Tibial artery (tissue), 4 donors: ENCODE measurements at regions not wholly inside any gene's neighbourhood (a gene's known extent, or its start where the extent isn't known, plus 50 kb on each side); places are given as distances from the start of the nearest gene placed in this dataset.

ENCODE experiments used
- DNase-seq, 2 donors: peaks; one replicate each; pipeline ENCODE4 v3.0.0-alpha.2; 2019
- H3K27ac ChIP-seq, 2 donors: fragments of 200-600 bp; sonication (generic) in 1 of 2; 1 replicate in 1 of 2; 2 replicates in 1 of 2; pipeline ENCODE4 v1.5.1; 2018 to 2019; ENCODE audit warnings: mild to moderate bottlenecking in 1 of 2
- H3K27me3 ChIP-seq, 2 donors: fragments of 200-600 bp; sonication (generic) in 1 of 2; one replicate each; pipeline versions ENCODE4 v1.5.1 to v1.6.0; 2016 to 2019
- H3K36me3 ChIP-seq, 3 donors: fragments of 200-600 bp; sonication (generic) in 2 of 3; one replicate each; pipeline ENCODE4 v1.5.1; 2016 to 2019; ENCODE audit warnings: mild to moderate bottlenecking in 2 of 3
- H3K4me1 ChIP-seq, 4 donors: fragments of 200-600 bp; sonication (generic) in 2 of 4; 1 replicate in 3 of 4; 2 replicates in 1 of 4; pipeline ENCODE4 v1.5.1; 2016 to 2019
- H3K4me3 ChIP-seq, 2 donors: fragments of 200-600 bp; sonication (generic) in 1 of 2; 1 replicate in 1 of 2; 2 replicates in 1 of 2; pipeline ENCODE4 v1.5.1; 2018 to 2019; ENCODE audit warnings: mild to moderate bottlenecking in 2 of 2
- H3K9me3 ChIP-seq, 3 donors: fragments of 200-600 bp; sonication (generic) in 1 of 3; one replicate each; pipeline ENCODE4 v1.5.1; 2016 to 2019
- CTCF ChIP-seq, 2 experiments: fragments of 200-600 bp in 1 of 2; fragments of 450-650 bp in 1 of 2; IDR thresholded peaks; one replicate each; pipeline ENCODE4 v1.5.1; 2017 to 2019; ENCODE audit warnings: antibody characterized with exemption in 2 of 2, mild to moderate bottlenecking in 1 of 2, moderate library complexity in 1 of 2
- intact Hi-C: fragments of 100-400 bp; cut with DNase I; formaldehyde crosslinking; loops from one replicate; pipeline ENCODE4 v1.15.0; 2023; ENCODE audit warnings: low total_unique reads

- Histone ChIP-seq H3K9me3 (no peaks in the 10 kb centered on the region), H3K27me3 (no peaks in the 10 kb centered on the region), H3K27ac (no peak overlapping the region), H3K4me1 (no peaks in the 10 kb centered on the region), H3K4me3 (no peak overlapping the region), H3K36me3 (no peaks in the 10 kb centered on the region)
- intact Hi-C loops = no loop called here
- no peak for DNase-seq
- no peak for TF ChIP-seq CTCF (IDR thresholded peaks at IDR 0.05)
These were observed 72.3 kb downstream of the LINC00237 start for GRCh38 chr20:21033817-21034216.

GRCh38 chr20:21031666-21032065 lies 74.5 kb downstream of the LINC00237 start:
- Histone ChIP-seq H3K36me3 (no peaks in the 10 kb centered on the region), H3K4me3 (no peak overlapping the region), H3K9me3 (no peaks in the 10 kb centered on the region), H3K27ac (no peak overlapping the region), H3K27me3 (no peaks in the 10 kb centered on the region), H3K4me1 (no peaks in the 10 kb centered on the region)
- no peak for TF ChIP-seq CTCF (IDR thresholded peaks at IDR 0.05)
- intact Hi-C loops = no loop called here
- DNase-seq = no peak

GRCh38 chr20:21029341-21029740 lies 76.8 kb downstream of the LINC00237 start:
- intact Hi-C loops = no loop called here
- H3K27ac ChIP-seq = no peak overlapping the region

GRCh38 chr20:21028921-21029320 lies 77.2 kb downstream of the LINC00237 start:
- H3K27ac ChIP-seq = no peak overlapping the region
- no peaks in the 10 kb centered on the region for H3K9me3 ChIP-seq
- no peak overlapping the region for H3K4me3 ChIP-seq
- no peaks in the 10 kb centered on the region for H3K36me3 ChIP-seq
- no peaks in the 10 kb centered on the region for H3K4me1 ChIP-seq
- intact Hi-C loops = no loop called here
- no peak for TF ChIP-seq CTCF (IDR thresholded peaks at IDR 0.05)
- no peak for DNase-seq
- no peaks in the 10 kb centered on the region for H3K27me3 ChIP-seq

More at GRCh38 chr20:21029341-21029740, 76.8 kb downstream of the LINC00237 start:
- Histone ChIP-seq H3K9me3 (no peaks in the 10 kb centered on the region), H3K4me1 (no peaks in the 10 kb centered on the region), H3K27me3 (no peaks in the 10 kb centered on the region), H3K36me3 (no peaks in the 10 kb centered on the region), H3K4me3 (no peak overlapping the region)
- TF ChIP-seq CTCF (IDR thresholded peaks at IDR 0.05) = no peak
- no peak for DNase-seq

GRCh38 chr20:21028436-21028835 lies 77.7 kb downstream of the LINC00237 start:
- DNase-seq = no peak
- no peak overlapping the region for H3K27ac ChIP-seq
- H3K4me1 ChIP-seq = no peaks in the 10 kb centered on the region
- no peaks in the 10 kb centered on the region for H3K36me3 ChIP-seq
- intact Hi-C loops = no loop called here
- H3K9me3 ChIP-seq = no peaks in the 10 kb centered on the region
- no peak for TF ChIP-seq CTCF (IDR thresholded peaks at IDR 0.05)
- no peaks in the 10 kb centered on the region for H3K27me3 ChIP-seq
- no peak overlapping the region for H3K4me3 ChIP-seq

GRCh38 chr20:21027569-21027968 lies 78.6 kb downstream of the LINC00237 start:
- no peaks in the 10 kb centered on the region for H3K4me1 ChIP-seq
- no peaks in the 10 kb centered on the region for H3K36me3 ChIP-seq
- no peak for DNase-seq
- H3K27me3 ChIP-seq = peaks cover 0 to 1% of the 10 kb centered on the region in 2 donors
- TF ChIP-seq CTCF (IDR thresholded peaks at IDR 0.05) = no peak
- intact Hi-C loops = no loop called here
- H3K9me3 ChIP-seq = no peaks in the 10 kb centered on the region
- H3K4me3 ChIP-seq = no peak overlapping the region
- no peak overlapping the region for H3K27ac ChIP-seq
